NCI-H2196 treated with DMSO at 0.1 percent for 48 hours (cell line): ENCODE measurements at regions not wholly inside any gene's neighbourhood (a gene's known extent, or its start where the extent isn't known, plus 50 kb on each side); places are given as distances from the start of the nearest gene placed in this dataset.
"Not testable (repeated sequence)": the region's sequence is repeated elsewhere in the genome, so short reads cannot be mapped to it uniquely, and the experiment has no call there.

ENCODE experiments used
- DNase-seq: peaks from one replicate; lab custom pipeline; 2025; ENCODE audit not compliant: unreplicated experiment; lab: John Stamatoyannopoulos, UW

DNA sequence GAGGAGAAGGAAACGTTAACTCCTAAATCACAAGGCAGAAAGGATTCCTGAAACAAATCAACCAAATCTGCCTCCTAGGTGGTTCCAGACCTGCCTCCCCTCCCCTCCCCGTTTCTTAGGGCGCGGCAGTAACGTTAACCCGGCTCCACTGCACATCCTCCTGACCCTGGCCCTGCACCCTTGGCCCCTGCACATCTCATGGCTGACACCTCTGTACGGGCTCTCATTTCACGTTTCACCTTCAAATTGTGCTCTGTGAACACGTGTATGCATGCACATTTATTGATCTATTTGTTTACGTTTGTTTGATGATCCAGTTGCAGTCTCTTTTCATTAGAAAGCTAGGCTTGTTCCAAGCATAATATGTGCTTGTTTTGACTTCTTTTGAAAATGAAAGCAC lies 358.1 kb downstream of the ADGRD1 start:
- DNase-seq: no peak

DNA sequence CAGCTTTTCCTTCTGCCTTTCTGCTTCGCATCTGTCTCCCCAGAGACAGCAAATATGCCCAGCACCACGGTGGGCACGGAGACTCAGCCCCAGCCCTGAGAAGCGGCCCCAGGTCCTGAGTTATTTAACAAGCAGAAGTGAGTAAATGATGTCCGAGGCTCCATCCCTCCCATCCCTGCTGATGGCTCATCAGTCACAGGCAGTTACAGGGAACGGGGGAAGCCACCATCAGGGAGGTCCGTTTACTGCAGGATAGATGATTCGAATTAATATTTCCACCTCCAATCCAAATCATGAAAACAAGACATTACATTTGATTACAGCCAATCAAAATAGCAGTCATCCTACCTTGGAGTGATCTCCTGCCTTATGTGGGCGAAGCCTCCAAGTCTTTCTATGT lies 358.7 kb downstream of the ADGRD1 start:
- not testable (repeated sequence) for DNase-seq

- no peak for DNase-seq
These were observed 359.3 kb downstream of the ADGRD1 start for GRCh38 chr12:131312793-131313545.

DNA sequence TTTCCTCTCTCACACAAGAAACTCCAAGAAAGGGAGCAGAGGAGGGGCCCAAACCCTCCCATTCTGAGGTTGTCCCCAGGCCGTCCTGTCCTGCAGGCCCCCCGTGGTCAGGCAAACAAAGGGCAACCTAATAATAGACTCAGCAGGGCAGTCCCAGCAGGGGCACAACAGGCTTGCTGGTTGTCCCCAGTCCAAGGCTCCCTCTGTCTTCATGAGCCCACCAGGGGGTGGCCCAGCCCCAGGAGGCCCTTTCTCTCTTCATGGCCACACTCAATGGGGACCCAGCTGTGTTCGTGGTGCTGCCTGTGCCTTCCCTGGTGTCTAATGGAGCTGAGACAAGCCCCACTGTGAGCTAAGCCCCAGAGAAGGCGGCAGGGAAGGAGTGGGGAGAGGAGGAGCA lies 359.9 kb downstream of the ADGRD1 start:
- no peak for DNase-seq

DNA sequence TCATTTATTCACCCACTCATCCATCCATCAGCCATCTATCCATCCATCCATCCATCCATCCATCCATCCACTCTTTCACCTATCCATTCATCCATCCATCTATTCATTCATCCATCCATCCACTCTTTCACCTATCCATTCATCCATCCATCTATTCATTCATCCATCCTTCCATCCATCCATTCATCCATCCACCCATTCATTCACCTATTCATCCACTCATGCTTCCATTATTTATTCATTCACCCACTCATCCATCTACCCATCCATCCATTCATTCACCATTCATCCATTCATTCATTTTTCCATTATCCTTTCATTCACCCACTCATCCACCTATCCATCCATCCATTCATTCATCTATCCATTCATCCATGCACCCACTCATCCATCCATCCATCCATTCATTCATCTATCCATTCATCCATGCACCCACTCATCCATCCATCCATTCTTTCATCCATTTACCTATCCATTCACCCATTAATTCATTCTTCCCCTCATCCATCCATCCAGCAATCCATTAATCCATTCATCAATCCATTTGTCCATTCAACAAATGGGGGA lies 360.9 kb downstream of the ADGRD1 start:
- no peak for DNase-seq

GRCh38 chr12:131315601-131316000 lies 361.9 kb downstream of the ADGRD1 start:
- DNase-seq: no peak

- no peak for DNase-seq
These were observed 362.7 kb downstream of the ADGRD1 start for GRCh38 chr12:131316388-131316787.

DNA sequence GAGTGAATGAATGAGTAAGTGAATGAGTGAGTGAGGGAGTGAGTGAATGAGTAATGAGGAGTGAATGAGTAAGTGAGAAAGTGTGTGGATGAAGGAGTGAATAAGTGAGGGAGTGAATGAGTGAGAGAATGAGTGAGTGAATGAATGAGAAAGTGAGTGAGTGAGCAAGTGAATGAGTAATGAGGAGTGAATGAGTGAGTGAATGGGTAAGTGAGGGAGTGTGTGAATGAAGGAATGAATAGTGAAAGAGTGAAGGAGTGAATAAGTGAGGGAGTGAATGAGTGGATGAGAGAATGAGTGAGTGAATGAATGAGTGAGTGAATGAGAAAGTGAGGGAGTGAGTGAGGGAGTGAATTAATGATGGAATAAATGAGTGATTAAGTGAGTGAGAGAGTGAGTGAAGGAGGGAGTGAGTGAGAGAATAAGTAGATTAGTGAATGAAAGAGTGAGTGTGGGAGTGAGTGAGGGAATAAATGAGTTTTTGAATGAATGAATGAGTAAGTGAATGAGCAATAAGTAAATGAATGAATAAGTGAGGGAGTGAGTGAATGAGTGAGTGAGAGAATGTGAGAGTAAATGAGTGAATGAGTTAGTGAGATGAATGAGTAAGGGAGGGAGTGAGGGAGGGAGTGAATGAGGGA lies 364.5 kb downstream of the ADGRD1 start:
- DNase-seq: no peak

- DNase-seq: no peak
These were observed 368.3 kb downstream of the ADGRD1 start for GRCh38 chr12:131321988-131322387.

- DNase-seq: not testable (repeated sequence)
These were observed 368.8 kb downstream of the ADGRD1 start for GRCh38 chr12:131322460-131322859.

DNA sequence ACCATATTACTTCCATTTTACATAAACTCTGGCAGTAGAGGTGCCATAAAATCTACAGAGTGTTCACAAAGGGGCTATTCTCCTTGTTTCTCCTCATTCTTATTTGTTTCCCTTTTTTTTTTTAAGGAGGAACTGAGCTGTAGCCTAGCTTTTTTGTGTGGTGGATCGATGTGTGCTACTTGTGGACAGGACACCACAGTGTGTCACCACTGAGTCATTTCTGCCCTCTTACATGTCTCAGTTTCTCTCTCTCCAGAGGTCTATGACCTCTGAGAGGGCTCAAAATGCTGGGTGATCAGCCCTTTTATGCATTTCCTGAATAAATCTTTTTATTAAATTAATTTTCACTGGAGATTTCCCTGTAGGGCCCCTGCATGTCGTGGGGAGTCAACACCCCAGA lies 370.2 kb downstream of the ADGRD1 start:
- DNase-seq: no peak

GRCh38 chr12:131327521-131328488 lies 374.1 kb downstream of the ADGRD1 start:
- DNase-seq: no peak

DNA sequence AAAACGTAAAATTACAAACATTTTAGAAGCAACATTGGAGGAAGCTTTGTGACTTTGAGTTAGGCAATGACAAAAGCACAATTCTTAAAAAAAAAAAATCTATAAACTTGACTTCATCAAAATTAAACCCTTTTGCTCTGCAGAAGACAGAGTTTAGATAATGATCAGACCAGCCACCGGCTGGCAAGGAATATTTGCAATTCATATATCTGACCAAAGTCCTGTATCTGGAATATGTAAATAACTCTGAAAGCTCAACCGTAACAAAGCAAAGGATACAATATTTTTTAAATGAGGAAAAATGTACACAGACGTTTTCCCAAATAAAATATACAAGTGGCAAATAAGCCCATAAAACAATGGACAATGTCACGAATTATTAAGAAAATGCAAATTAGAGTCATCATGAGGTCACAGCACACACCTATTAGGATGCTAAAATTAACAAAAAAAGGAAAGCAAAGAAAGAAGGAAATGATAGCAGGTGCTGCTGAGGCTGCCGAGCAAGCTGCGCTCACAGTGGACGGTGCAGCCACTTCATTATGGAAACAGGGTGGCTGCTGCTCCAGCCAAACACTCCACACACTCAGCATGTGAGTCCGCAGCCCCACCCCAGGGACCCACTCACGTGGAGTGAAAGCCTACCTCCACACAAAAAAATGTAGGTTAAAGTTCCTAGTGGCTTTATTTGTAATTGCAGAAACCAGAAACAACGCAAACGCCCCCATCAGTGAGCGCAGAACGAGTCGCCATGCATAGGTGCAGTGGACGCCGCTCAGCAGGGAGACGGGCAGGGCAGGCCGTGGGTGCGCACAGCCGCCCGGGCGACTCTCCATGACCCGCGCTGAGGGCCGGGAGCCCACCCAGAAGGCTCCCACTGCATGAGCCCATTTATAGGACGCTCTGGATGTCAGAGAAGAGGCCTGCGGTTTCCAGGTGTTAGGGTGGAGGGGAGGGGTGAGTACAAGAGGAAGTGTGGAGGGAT lies 375.4 kb downstream of the ADGRD1 start:
- not testable (repeated sequence) for DNase-seq

GRCh38 chr12:131330106-131330815 lies 376.6 kb downstream of the ADGRD1 start:
- no peak for DNase-seq

DNA sequence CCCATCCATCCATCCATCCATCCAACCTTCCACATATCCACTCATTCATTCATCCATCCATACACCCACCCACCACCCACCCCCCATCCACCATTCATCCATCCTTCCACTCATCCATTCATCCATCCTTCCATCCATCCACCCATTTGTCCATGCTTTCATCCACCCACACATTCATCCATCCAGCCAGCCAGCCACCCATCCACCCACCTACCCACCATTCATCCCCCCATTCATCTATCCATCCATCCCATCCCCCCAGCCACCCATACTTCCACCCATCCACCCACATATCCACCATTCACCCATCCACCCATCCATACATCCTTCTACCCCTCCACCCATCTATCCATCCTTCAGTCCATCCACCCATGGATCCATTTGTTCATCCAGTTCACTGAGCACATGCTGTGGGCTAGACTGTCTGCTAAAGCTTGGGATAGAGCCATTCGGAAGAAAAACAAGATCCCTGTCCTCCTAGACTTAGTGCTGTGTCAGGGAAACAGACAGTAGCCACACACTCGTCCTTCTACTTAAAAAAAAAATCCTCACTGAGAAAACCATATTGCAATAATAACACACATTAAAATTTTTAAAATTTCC lies 377.5 kb downstream of the ADGRD1 start:
- DNase-seq: no peak

DNA sequence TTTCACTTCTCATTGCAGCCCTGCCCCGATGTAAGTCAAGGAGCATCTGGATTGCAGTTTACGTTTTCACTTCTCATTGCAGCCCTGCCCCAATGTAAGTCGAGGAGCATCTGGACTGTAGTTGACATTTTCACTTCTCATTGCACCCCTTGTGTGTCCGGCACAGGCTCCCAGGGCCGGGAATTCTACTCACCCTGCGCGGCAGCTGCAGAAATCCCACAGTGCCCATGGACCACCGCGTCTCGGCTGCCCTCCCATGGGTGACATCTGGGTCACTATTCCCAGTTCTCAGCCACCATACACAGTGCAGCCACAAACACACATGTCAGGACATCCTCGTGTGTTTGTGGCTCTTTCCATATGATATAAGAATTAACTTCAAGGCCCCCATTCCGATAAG lies 378.5 kb downstream of the ADGRD1 start:
- no peak for DNase-seq

- DNase-seq: no peak
These were observed 377.8 kb upstream of the SFSWAP start for GRCh38 chr12:131333136-131333535.

- DNase-seq: no peak
These were observed 377.1 kb upstream of the SFSWAP start for GRCh38 chr12:131333621-131334440.
